Colonic mucosa (tissue), 4 donors: ENCODE measurements at regions not wholly inside any gene's neighbourhood (a gene's known extent, or its start where the extent isn't known, plus 50 kb on each side); places are given as distances from the start of the nearest gene placed in this dataset.

Experiments
- DNase-seq: peaks from one replicate; pipeline ENCODE4 v3.0.0-alpha.2; 2020
- H3K27ac ChIP-seq: fragments of 200-600 bp; one replicate; pipeline ENCODE4 v1.8.0; 2021
- H3K27me3 ChIP-seq: fragments of 200-600 bp; one replicate; pipeline ENCODE4 v1.8.0; 2021
- H3K36me3 ChIP-seq: fragments of 200-600 bp; one replicate; pipeline ENCODE4 v1.8.0; 2021
- H3K4me1 ChIP-seq: fragments of 200-600 bp; one replicate; pipeline ENCODE4 v1.8.0; 2021; ENCODE audit warnings: mild to moderate bottlenecking
- H3K4me3 ChIP-seq: fragments of 200-600 bp; one replicate; pipeline ENCODE4 v1.8.0; 2021
- H3K9ac ChIP-seq, 2 donors: one replicate each; pipeline ENCODE4 v1.7.0; 2013; ENCODE audit warnings: control low read depth in 2 of 2, low read depth in 2 of 2, low read length in 2 of 2
- H3K9me3 ChIP-seq: fragments of 200-600 bp; one replicate; pipeline ENCODE4 v1.8.0; 2021
- CTCF ChIP-seq: fragments of 200-600 bp; IDR thresholded peaks from one replicate; pipeline ENCODE4 v1.8.0; 2022; ENCODE audit warnings: antibody characterized with exemption, mild to moderate bottlenecking
- intact Hi-C: fragments of 100-400 bp; cut with DNase I; formaldehyde crosslinking; loops from one replicate; pipeline ENCODE4 v1.14.1; 2022
- donor health status: healthy.
- donor health status: DM: no; HTN: no; CAD: no.
- donor health status: DM: no; HTN: no; CAD: no.

- Histone ChIP-seq H3K9ac (no peak overlapping the region), H3K9me3 (no peaks in the 10 kb centered on the region), H3K27ac (no peak overlapping the region), H3K4me3 (no peak overlapping the region), H3K36me3 (no peaks in the 10 kb centered on the region), H3K4me1 (no peaks in the 10 kb centered on the region), H3K27me3 (no peaks in the 10 kb centered on the region)
- intact Hi-C loops: no loop called here
- no peak for TF ChIP-seq CTCF
- DNase-seq: no peak
Observed at GRCh38 chr18:39190508-39190907, 1624.9 kb upstream of the CELF4 start.

GRCh38 chr18:39188278-39188677 is 1622.7 kb upstream of the CELF4 start:
- H3K36me3 ChIP-seq: no peaks in the 10 kb centered on the region
- H3K4me3 ChIP-seq: no peak overlapping the region
- H3K9ac ChIP-seq: no peak overlapping the region
- TF ChIP-seq CTCF: no peak
- no peak for DNase-seq
- H3K9me3 ChIP-seq: no peaks in the 10 kb centered on the region
- H3K27ac ChIP-seq: no peak overlapping the region
- H3K4me1 ChIP-seq: no peaks in the 10 kb centered on the region
- no peaks in the 10 kb centered on the region for H3K27me3 ChIP-seq
- intact Hi-C loops: no loop called here

- DNase-seq: no peak
- H3K4me1 ChIP-seq: no peaks in the 10 kb centered on the region
- H3K27ac ChIP-seq: no peak overlapping the region
- no peaks in the 10 kb centered on the region for H3K9me3 ChIP-seq
- TF ChIP-seq CTCF: no peak
- H3K36me3 ChIP-seq: no peaks in the 10 kb centered on the region
- intact Hi-C loops: no loop called here
- no peak overlapping the region for H3K4me3 ChIP-seq
- no peak overlapping the region for H3K9ac ChIP-seq
- H3K27me3 ChIP-seq: no peaks in the 10 kb centered on the region
Observed at GRCh38 chr18:39186008-39186407, 1620.4 kb upstream of the CELF4 start.

GRCh38 chr18:39184176-39184575 is 1618.6 kb upstream of the CELF4 start:
- no peaks in the 10 kb centered on the region for H3K9me3 ChIP-seq
- H3K9ac ChIP-seq: no peak overlapping the region
- DNase-seq: no peak
- H3K36me3 ChIP-seq: no peaks in the 10 kb centered on the region
- no peak for TF ChIP-seq CTCF
- H3K4me3 ChIP-seq: no peak overlapping the region
- intact Hi-C loops: no loop called here
- H3K27ac ChIP-seq: no peak overlapping the region
- H3K27me3 ChIP-seq: no peaks in the 10 kb centered on the region
- H3K4me1 ChIP-seq: no peaks in the 10 kb centered on the region

- Histone ChIP-seq H3K4me3 (no peak overlapping the region), H3K27me3 (no peaks in the 10 kb centered on the region), H3K4me1 (no peaks in the 10 kb centered on the region), H3K9me3 (no peaks in the 10 kb centered on the region), H3K27ac (no peak overlapping the region), H3K36me3 (no peaks in the 10 kb centered on the region), H3K9ac (no peak overlapping the region)
- no peak for TF ChIP-seq CTCF
- DNase-seq: no peak
- intact Hi-C loops: no loop called here
Observed at GRCh38 chr18:39178166-39178565, 1612.6 kb upstream of the CELF4 start.
